Stomach (tissue), 8 donors: ENCODE measurements at regions not wholly inside any gene's neighbourhood (a gene's known extent, or its start where the extent isn't known, plus 50 kb on each side); places are given as distances from the start of the nearest gene placed in this dataset.
A peak's percentile ranks its signal among the peaks of the same experiment; 100 is the strongest.

Source experiments
- DNase-seq, 2 donors: peaks; one replicate each; pipeline versions ENCODE4 v3.0.0 to v3.0.0-alpha.2; 2013 to 2019
- H3K27ac ChIP-seq, 5 donors: fragments of 200-600 bp in 4 of 5; sonication (generic) in 4 of 5; one replicate each; pipeline ENCODE4 v1.5.1; 2013 to 2019; ENCODE audit warnings: mild to moderate bottlenecking in 1 of 5, moderate library complexity in 1 of 5
- H3K27me3 ChIP-seq, 3 donors: fragments of 200-600 bp; sonication (generic); one replicate each; pipeline ENCODE4 v1.5.1; 2017 to 2019; ENCODE audit warnings: mixed run types in 1 of 3
- H3K36me3 ChIP-seq, 4 donors: fragments of 200-600 bp; sonication (generic); 1 replicate in 3 of 4; 2 replicates in 1 of 4; pipeline ENCODE4 v1.5.1; 2016 to 2019
- H3K4me1 ChIP-seq, 4 donors: fragments of 200-600 bp; sonication (generic); one replicate each; pipeline ENCODE4 v1.5.1; 2016 to 2019
- H3K4me3 ChIP-seq, 4 donors: fragments of 200-600 bp; sonication (generic) in 3 of 4; one replicate each; pipeline ENCODE4 v1.5.1; 2016 to 2019; ENCODE audit warnings: mild to moderate bottlenecking in 1 of 4
- H3K9me3 ChIP-seq, 4 donors: fragments of 200-600 bp; sonication (generic); one replicate each; pipeline ENCODE4 v1.5.1; 2016 to 2019
- CTCF ChIP-seq, 7 experiments: fragments of 450-650 bp in 4 of 7; fragments of 200-600 bp in 3 of 7; sonication (generic) in 3 of 7; IDR thresholded peaks; one replicate each; pipeline ENCODE4 v1.5.1; 2016 to 2019; ENCODE audit warnings: antibody characterized with exemption in 7 of 7, control low read depth in 2 of 7, mild to moderate bottlenecking in 1 of 7
- EP300 ChIP-seq: sonication (generic); formaldehyde crosslinking; IDR thresholded peaks from one replicate; pipeline ENCODE4 v1.6.1; 2017; ENCODE audit warnings: antibody characterized with exemption
- POLR2A ChIP-seq, 4 donors: fragments of 450-650 bp; IDR thresholded peaks; one replicate each; pipeline ENCODE4 v1.6.1; 2016; ENCODE audit warnings: antibody characterized with exemption in 4 of 4, control low read depth in 2 of 4, mild to moderate bottlenecking in 1 of 4, moderate library complexity in 1 of 4
- POLR2AphosphoS5 ChIP-seq, 3 donors: sonication (generic); formaldehyde crosslinking; IDR thresholded peaks; one replicate each; pipeline ENCODE4 v1.6.1; 2016; ENCODE audit warnings: antibody characterized with exemption in 3 of 3
- WGBS, 5 donors: extraction: QIAGEN DNeasy Blood & Tissue Kit in 3 of 5; methylation state at CpG; one replicate each; pipeline versions ENCODE4 v1.1.5 to v1.1.7; 2013 to 2018; 5-methylcytosine and 5-hydroxymethylcytosine counted together
- intact Hi-C: fragments of 100-400 bp; cut with DNase I; formaldehyde crosslinking; loops from one replicate; pipeline ENCODE4 v1.15.1; 2023; ENCODE audit warnings: low total_unique reads
- donor health status: healthy with polysubstance abuse.
- donor health status: Bipolar disorder and iron deficiency.
- donor health status: healthy.

GRCh38 chr19:5207806-5208205, 132.8 kb downstream of the PTPRS start:
- DNase-seq: peak in 1 of 2 donors; percentile 2
- intact Hi-C loops: no loop called here
- peaks cover 21 to 77% (median 71%) of the 10 kb centered on the region in 4 donors for H3K36me3 ChIP-seq
- no peak overlapping the region for H3K4me3 ChIP-seq
- H3K27me3 ChIP-seq: no peaks in the 10 kb centered on the region
- 92 to 96% (median 94%) methylated on average over 17 of the region's 17 CpGs for WGBS, 5 donors
- no peak overlapping the region for H3K27ac ChIP-seq
- peaks cover 0 to 11% (median 7%) of the 10 kb centered on the region in 4 donors for H3K9me3 ChIP-seq
- no peaks in the 10 kb centered on the region for H3K4me1 ChIP-seq
- TF ChIP-seq POLR2AphosphoS5 (IDR thresholded peaks at IDR 0.05) (no peak), POLR2A (IDR thresholded peaks at IDR 0.05) (no peak), EP300 (no peak), CTCF (IDR thresholded peaks at IDR 0.05) (no peak)

DNA sequence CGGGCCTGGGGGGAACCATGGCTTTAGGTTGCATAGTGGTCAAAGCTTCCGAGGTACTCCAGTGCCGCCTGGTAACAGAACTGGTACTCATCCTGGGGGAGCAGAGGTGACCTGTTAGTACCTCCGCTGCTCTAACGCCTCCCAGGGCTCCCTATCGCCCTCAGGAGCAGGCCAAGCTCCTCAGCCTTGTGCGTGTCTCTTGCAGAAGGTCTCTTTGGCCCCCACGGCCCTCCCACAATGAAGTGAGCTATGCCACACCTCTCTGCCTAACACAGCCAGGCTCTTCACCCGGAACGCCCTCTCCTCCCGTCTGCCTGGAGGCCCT, 133.9 kb downstream of the PTPRS start:
- TF ChIP-seq POLR2A (IDR thresholded peaks at IDR 0.05): no peak
- no peak for TF ChIP-seq CTCF (IDR thresholded peaks at IDR 0.05)
- no peak for TF ChIP-seq EP300
- TF ChIP-seq POLR2AphosphoS5 (IDR thresholded peaks at IDR 0.05): no peak
- H3K27me3 ChIP-seq: no peaks in the 10 kb centered on the region
- intact Hi-C loops: no loop called here
- peaks cover 0 to 22% (median 17%) of the 10 kb centered on the region in 4 donors for H3K9me3 ChIP-seq
- WGBS, 5 donors: 88 to 90% (median 89%) methylated on average over 11 of the region's 11 CpGs
- H3K36me3 ChIP-seq: peaks cover 15 to 66% (median 61%) of the 10 kb centered on the region in 4 donors
- no peak overlapping the region for H3K27ac ChIP-seq
- H3K4me3 ChIP-seq: no peak overlapping the region
- no peaks in the 10 kb centered on the region for H3K4me1 ChIP-seq
- no peak for DNase-seq

- no peak overlapping the region for H3K27ac ChIP-seq
- H3K9me3 ChIP-seq: peaks cover 4 to 24% (median 23%) of the 10 kb centered on the region in 4 donors
- intact Hi-C loops: no loop called here
- peaks cover 10 to 60% (median 55%) of the 10 kb centered on the region in 4 donors for H3K36me3 ChIP-seq
- TF ChIP-seq POLR2A (IDR thresholded peaks at IDR 0.05): no peak
- no peak for TF ChIP-seq EP300
- no peak for TF ChIP-seq CTCF (IDR thresholded peaks at IDR 0.05)
- no peak for TF ChIP-seq POLR2AphosphoS5 (IDR thresholded peaks at IDR 0.05)
- DNase-seq: peak in 1 of 2 donors; percentile 5
- no peaks in the 10 kb centered on the region for H3K4me1 ChIP-seq
- H3K27me3 ChIP-seq: no peaks in the 10 kb centered on the region
- H3K4me3 ChIP-seq: no peak overlapping the region
- 76 to 86% (median 83%) methylated on average over 23 to 29 of the region's 29 CpGs for WGBS, 5 donors
These were observed 134.5 kb downstream of the PTPRS start for GRCh38 chr19:5205937-5206750.

GRCh38 chr19:5205381-5205780, 135.2 kb downstream of the PTPRS start:
- no peak overlapping the region for H3K27ac ChIP-seq
- intact Hi-C loops: no loop called here
- peaks cover 2 to 53% (median 47%) of the 10 kb centered on the region in 4 donors for H3K36me3 ChIP-seq
- WGBS, 5 donors: 84 to 92% (median 88%) methylated on average over 13 of the region's 13 CpGs
- peaks cover 7 to 32% (median 30%) of the 10 kb centered on the region in 4 donors for H3K9me3 ChIP-seq
- H3K4me3 ChIP-seq: no peak overlapping the region
- DNase-seq: no peak
- TF ChIP-seq CTCF (IDR thresholded peaks at IDR 0.05) (no peak), EP300 (no peak), POLR2A (IDR thresholded peaks at IDR 0.05) (no peak), POLR2AphosphoS5 (IDR thresholded peaks at IDR 0.05) (no peak)
- no peaks in the 10 kb centered on the region for H3K27me3 ChIP-seq
- H3K4me1 ChIP-seq: no peaks in the 10 kb centered on the region
